ENCODE measurements at regions not wholly inside any gene's neighbourhood (a gene's known extent, or its start where the extent isn't known, plus 50 kb on each side); places are given as distances from the start of the nearest gene placed in this dataset.

DNA sequence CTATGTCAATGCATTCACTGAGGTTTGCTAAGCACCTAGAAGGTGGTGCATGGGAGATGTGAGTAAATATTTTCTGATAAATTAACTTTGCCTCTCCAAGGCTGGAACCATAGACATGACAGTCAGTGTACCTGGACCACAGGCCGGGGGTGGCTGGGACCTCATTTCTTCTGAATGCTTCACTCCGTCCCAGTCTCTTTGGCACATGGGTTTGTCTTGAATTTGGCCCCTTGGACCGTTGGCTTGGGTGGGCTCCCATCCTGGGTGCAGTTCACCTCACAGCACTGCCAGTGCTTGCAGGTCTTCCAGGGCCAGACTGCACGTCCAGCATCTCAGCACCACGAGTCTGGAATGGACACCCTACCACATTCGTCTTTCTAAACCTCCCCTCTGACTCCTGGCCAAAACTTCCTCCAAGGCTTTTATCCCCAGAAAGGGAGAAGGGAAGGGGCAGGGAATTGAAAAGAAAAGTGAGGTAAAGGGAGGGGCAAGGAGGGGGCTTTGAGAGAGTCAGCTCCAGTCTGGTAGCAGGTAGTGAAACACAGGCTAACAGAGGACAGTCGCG is 267.8 kb downstream of the MED10 start (continued):
- TF ChIP-seq, protein P1, sequence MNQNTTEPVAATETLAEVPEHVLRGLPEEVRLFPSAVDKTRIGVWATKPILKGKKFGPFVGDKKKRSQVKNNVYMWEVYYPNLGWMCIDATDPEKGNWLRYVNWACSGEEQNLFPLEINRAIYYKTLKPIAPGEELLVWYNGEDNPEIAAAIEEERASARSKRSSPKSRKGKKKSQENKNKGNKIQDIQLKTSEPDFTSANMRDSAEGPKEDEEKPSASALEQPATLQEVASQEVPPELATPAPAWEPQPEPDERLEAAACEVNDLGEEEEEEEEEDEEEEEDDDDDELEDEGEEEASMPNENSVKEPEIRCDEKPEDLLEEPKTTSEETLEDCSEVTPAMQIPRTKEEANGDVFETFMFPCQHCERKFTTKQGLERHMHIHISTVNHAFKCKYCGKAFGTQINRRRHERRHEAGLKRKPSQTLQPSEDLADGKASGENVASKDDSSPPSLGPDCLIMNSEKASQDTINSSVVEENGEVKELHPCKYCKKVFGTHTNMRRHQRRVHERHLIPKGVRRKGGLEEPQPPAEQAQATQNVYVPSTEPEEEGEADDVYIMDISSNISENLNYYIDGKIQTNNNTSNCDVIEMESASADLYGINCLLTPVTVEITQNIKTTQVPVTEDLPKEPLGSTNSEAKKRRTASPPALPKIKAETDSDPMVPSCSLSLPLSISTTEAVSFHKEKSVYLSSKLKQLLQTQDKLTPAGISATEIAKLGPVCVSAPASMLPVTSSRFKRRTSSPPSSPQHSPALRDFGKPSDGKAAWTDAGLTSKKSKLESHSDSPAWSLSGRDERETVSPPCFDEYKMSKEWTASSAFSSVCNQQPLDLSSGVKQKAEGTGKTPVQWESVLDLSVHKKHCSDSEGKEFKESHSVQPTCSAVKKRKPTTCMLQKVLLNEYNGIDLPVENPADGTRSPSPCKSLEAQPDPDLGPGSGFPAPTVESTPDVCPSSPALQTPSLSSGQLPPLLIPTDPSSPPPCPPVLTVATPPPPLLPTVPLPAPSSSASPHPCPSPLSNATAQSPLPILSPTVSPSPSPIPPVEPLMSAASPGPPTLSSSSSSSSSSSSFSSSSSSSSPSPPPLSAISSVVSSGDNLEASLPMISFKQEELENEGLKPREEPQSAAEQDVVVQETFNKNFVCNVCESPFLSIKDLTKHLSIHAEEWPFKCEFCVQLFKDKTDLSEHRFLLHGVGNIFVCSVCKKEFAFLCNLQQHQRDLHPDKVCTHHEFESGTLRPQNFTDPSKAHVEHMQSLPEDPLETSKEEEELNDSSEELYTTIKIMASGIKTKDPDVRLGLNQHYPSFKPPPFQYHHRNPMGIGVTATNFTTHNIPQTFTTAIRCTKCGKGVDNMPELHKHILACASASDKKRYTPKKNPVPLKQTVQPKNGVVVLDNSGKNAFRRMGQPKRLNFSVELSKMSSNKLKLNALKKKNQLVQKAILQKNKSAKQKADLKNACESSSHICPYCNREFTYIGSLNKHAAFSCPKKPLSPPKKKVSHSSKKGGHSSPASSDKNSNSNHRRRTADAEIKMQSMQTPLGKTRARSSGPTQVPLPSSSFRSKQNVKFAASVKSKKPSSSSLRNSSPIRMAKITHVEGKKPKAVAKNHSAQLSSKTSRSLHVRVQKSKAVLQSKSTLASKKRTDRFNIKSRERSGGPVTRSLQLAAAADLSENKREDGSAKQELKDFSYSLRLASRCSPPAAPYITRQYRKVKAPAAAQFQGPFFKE (tag by site-specific recombination; IDR thresholded peaks at IDR 0.05; ENCODE audit: borderline replicate concordance) = no peak
- TF ChIP-seq ZNF514 (tag by site-specific recombination; IDR thresholded peaks at IDR 0.05) (no peak), ZBTB1 (tag by site-specific recombination; IDR thresholded peaks at IDR 0.05) (no peak), ZXDB (tag by site-specific recombination; IDR thresholded peaks at IDR 0.05) (no peak)

DNA sequence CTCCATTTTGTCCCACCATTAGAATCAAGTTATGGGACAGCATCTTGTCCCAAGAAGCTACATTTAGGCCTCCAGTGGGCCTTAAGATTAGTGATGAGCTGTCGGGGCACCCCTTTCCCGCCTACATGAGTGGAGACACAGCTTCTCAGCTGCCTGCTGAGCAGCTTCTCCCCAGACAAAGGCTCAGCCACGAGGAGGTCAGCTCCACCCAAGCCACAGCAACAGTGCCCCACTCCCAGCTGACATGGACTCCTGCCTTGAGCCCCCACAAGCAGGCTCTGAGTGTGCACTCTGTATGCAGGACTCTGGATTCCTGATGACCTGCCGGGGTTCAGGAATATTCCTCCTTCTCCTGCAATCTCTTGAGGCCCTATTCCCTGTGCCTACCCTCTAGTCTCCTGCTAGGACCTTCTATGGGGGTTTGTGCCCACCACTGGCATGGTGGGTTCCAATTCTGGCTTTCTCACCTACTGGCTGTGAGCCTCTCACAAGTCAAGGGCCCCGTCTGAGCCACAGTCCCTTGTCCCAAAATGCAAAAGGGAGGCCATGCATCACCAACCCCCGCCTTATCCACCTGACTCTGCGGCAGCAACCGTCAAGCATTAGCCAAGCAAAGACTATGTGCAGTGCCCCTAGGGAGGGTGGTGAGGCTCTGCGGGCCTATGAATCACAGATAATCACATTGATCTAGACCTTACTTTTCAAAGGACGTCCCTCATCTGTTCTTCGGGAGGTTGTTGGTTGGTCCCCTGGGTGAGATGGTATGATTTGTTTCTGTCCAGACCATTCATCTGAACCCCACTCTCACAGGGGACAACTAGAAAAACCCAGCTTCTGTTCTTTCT is 269.1 kb downstream of the MED10 start:
- ChIA-PET POLR2A (no interaction called here), CTCF (no interaction called here)
- H3K27ac ChIP-seq (ENCODE audit: extremely low read depth, low read depth, low read length) = no peak overlapping the region
- H3K4me3 ChIP-seq (ENCODE audit: low read depth, low read length) = no peak overlapping the region
- TF ChIP-seq, protein P2, sequence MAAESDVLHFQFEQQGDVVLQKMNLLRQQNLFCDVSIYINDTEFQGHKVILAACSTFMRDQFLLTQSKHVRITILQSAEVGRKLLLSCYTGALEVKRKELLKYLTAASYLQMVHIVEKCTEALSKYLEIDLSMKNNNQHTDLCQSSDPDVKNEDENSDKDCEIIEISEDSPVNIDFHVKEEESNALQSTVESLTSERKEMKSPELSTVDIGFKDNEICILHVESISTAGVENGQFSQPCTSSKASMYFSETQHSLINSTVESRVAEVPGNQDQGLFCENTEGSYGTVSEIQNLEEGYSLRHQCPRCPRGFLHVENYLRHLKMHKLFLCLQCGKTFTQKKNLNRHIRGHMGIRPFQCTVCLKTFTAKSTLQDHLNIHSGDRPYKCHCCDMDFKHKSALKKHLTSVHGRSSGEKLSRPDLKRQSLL (tag by site-specific recombination; IDR thresholded peaks at IDR 0.05) = no peak
- TF ChIP-seq ZNF221 (tag by site-specific recombination; IDR thresholded peaks at IDR 0.05; ENCODE audit: borderline replicate concordance) (no peak), ZNF366 (tag by site-specific recombination; conservative IDR thresholded peaks at IDR 0.05) (no peak), SP7 (tag by site-specific recombination; IDR thresholded peaks at IDR 0.05) (no peak), ZNF354C (tag by site-specific recombination; IDR thresholded peaks at IDR 0.05; ENCODE audit: borderline replicate concordance, low read depth) (no peak), ZIC2 (tag by site-specific recombination; IDR thresholded peaks at IDR 0.05) (no peak), ZNF76 (tag by site-specific recombination; IDR thresholded peaks at IDR 0.05; ENCODE audit: borderline replicate concordance, low read depth) (no peak), ZNF621 (tag by site-specific recombination; IDR thresholded peaks at IDR 0.05) (no peak)
- TF ChIP-seq, protein P3, sequence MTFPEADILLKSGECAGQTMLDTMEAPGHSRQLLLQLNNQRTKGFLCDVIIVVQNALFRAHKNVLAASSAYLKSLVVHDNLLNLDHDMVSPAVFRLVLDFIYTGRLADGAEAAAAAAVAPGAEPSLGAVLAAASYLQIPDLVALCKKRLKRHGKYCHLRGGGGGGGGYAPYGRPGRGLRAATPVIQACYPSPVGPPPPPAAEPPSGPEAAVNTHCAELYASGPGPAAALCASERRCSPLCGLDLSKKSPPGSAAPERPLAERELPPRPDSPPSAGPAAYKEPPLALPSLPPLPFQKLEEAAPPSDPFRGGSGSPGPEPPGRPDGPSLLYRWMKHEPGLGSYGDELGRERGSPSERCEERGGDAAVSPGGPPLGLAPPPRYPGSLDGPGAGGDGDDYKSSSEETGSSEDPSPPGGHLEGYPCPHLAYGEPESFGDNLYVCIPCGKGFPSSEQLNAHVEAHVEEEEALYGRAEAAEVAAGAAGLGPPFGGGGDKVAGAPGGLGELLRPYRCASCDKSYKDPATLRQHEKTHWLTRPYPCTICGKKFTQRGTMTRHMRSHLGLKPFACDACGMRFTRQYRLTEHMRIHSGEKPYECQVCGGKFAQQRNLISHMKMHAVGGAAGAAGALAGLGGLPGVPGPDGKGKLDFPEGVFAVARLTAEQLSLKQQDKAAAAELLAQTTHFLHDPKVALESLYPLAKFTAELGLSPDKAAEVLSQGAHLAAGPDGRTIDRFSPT (tag by site-specific recombination; IDR thresholded peaks at IDR 0.05) = no peak
- TF ChIP-seq, protein P4, sequence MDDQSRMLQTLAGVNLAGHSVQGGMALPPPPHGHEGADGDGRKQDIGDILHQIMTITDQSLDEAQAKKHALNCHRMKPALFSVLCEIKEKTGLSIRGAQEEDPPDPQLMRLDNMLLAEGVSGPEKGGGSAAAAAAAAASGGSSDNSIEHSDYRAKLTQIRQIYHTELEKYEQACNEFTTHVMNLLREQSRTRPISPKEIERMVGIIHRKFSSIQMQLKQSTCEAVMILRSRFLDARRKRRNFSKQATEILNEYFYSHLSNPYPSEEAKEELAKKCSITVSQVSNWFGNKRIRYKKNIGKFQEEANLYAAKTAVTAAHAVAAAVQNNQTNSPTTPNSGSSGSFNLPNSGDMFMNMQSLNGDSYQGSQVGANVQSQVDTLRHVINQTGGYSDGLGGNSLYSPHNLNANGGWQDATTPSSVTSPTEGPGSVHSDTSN (CRISPR knock-in tag; IDR thresholded peaks at IDR 0.05) = no peak
- H3K4me1 ChIP-seq (ENCODE audit: control insufficient read depth, insufficient read depth, low read length) = no peaks in the 10 kb centered on the region
- no peaks in the 10 kb centered on the region for H3K36me3 ChIP-seq (ENCODE audit: control insufficient read depth in 2 of 2, insufficient read depth in 1 of 2, low read length in 2 of 2)
- H3K9me3 ChIP-seq (ENCODE audit: control insufficient read depth, insufficient read depth, low read depth, low read length) = no peaks in the 10 kb centered on the region
